ENCODE measurements at regions not wholly inside any gene's neighbourhood (a gene's known extent, or its start where the extent isn't known, plus 50 kb on each side); places are given as distances from the start of the nearest gene placed in this dataset.

GRCh38 chr5:144086295-144086694 lies 84.2 kb downstream of the YIPF5 start:
- TF ChIP-seq BACH2 (CRISPR knock-in tag; IDR thresholded peaks at IDR 0.05; ENCODE audit: borderline replicate concordance) = no peak
- TF ChIP-seq ZNF565 (CRISPR knock-in tag; conservative IDR thresholded peaks at IDR 0.05; ENCODE audit: low read depth) = no peak
- TF ChIP-seq ZFP30 (CRISPR knock-in tag; IDR thresholded peaks at IDR 0.05) = no peak
- no peak for TF ChIP-seq PPARA (CRISPR knock-in tag; IDR thresholded peaks at IDR 0.05; ENCODE audit: borderline replicate concordance)
- TF ChIP-seq, protein P1, sequence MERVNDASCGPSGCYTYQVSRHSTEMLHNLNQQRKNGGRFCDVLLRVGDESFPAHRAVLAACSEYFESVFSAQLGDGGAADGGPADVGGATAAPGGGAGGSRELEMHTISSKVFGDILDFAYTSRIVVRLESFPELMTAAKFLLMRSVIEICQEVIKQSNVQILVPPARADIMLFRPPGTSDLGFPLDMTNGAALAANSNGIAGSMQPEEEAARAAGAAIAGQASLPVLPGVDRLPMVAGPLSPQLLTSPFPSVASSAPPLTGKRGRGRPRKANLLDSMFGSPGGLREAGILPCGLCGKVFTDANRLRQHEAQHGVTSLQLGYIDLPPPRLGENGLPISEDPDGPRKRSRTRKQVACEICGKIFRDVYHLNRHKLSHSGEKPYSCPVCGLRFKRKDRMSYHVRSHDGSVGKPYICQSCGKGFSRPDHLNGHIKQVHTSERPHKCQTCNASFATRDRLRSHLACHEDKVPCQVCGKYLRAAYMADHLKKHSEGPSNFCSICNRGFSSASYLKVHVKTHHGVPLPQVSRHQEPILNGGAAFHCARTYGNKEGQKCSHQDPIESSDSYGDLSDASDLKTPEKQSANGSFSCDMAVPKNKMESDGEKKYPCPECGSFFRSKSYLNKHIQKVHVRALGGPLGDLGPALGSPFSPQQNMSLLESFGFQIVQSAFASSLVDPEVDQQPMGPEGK (CRISPR knock-in tag; IDR thresholded peaks at IDR 0.05; ENCODE audit: borderline replicate concordance) = no peak
- no peak for TF ChIP-seq CREB5 (CRISPR knock-in tag; IDR thresholded peaks at IDR 0.05; ENCODE audit: low read depth)
- no peak for TF ChIP-seq GLIS3 (CRISPR knock-in tag; IDR thresholded peaks at IDR 0.05)
- no peak for TF ChIP-seq CSDC2 (CRISPR knock-in tag; IDR thresholded peaks at IDR 0.05)
- TF ChIP-seq, protein P2, sequence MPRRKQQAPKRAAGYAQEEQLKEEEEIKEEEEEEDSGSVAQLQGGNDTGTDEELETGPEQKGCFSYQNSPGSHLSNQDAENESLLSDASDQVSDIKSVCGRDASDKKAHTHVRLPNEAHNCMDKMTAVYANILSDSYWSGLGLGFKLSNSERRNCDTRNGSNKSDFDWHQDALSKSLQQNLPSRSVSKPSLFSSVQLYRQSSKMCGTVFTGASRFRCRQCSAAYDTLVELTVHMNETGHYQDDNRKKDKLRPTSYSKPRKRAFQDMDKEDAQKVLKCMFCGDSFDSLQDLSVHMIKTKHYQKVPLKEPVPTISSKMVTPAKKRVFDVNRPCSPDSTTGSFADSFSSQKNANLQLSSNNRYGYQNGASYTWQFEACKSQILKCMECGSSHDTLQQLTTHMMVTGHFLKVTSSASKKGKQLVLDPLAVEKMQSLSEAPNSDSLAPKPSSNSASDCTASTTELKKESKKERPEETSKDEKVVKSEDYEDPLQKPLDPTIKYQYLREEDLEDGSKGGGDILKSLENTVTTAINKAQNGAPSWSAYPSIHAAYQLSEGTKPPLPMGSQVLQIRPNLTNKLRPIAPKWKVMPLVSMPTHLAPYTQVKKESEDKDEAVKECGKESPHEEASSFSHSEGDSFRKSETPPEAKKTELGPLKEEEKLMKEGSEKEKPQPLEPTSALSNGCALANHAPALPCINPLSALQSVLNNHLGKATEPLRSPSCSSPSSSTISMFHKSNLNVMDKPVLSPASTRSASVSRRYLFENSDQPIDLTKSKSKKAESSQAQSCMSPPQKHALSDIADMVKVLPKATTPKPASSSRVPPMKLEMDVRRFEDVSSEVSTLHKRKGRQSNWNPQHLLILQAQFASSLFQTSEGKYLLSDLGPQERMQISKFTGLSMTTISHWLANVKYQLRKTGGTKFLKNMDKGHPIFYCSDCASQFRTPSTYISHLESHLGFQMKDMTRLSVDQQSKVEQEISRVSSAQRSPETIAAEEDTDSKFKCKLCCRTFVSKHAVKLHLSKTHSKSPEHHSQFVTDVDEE (CRISPR knock-in tag; IDR thresholded peaks at IDR 0.05) = no peak
- TF ChIP-seq TCF4 (CRISPR knock-in tag; IDR thresholded peaks at IDR 0.05; ENCODE audit: borderline replicate concordance) = no peak
- no peak for TF ChIP-seq ZNF8 (CRISPR knock-in tag; IDR thresholded peaks at IDR 0.05)
- no peak for TF ChIP-seq OSR1 (CRISPR knock-in tag; IDR thresholded peaks at IDR 0.05)
- TF ChIP-seq, protein P3, sequence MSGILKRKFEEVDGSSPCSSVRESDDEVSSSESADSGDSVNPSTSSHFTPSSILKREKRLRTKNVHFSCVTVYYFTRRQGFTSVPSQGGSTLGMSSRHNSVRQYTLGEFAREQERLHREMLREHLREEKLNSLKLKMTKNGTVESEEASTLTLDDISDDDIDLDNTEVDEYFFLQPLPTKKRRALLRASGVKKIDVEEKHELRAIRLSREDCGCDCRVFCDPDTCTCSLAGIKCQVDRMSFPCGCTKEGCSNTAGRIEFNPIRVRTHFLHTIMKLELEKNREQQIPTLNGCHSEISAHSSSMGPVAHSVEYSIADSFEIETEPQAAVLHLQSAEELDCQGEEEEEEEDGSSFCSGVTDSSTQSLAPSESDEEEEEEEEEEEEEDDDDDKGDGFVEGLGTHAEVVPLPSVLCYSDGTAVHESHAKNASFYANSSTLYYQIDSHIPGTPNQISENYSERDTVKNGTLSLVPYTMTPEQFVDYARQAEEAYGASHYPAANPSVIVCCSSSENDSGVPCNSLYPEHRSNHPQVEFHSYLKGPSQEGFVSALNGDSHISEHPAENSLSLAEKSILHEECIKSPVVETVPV (CRISPR knock-in tag; IDR thresholded peaks at IDR 0.05) = no peak
- no peak for TF ChIP-seq ZNF70 (CRISPR knock-in tag; IDR thresholded peaks at IDR 0.05)

DNA sequence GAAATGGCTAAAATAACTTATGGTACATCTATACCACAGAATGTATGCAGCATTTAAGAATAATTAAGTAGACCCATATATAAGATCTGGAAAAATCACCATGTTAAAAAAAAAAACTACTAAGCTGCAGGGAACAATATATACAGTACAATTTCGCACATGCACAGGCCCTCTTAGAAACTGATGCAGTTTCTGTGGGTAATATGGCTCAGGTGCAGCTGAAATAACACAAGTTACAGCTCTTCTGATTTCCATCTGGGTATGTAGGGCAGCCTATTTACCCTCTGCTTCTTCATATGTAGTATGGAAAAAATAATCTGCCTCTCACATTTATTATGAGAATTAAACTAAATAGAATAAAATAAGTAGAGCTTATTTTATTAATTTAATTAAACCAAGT lies 82.9 kb downstream of the YIPF5 start:
- TF ChIP-seq OSR1 (CRISPR knock-in tag; IDR thresholded peaks at IDR 0.05) (no peak), ESRRG (CRISPR knock-in tag; IDR thresholded peaks at IDR 0.05) (no peak), CREB5 (CRISPR knock-in tag; IDR thresholded peaks at IDR 0.05; ENCODE audit: low read depth) (no peak), ZFP30 (CRISPR knock-in tag; IDR thresholded peaks at IDR 0.05) (no peak), ZNF565 (CRISPR knock-in tag; conservative IDR thresholded peaks at IDR 0.05; ENCODE audit: low read depth) (no peak), GLIS3 (CRISPR knock-in tag; IDR thresholded peaks at IDR 0.05) (no peak), RARB (CRISPR knock-in tag; IDR thresholded peaks at IDR 0.05) (no peak)
- ATAC-seq = no peak

More at GRCh38 chr5:144086295-144086694, 84.2 kb downstream of the YIPF5 start:
- ATAC-seq = no peak

DNA sequence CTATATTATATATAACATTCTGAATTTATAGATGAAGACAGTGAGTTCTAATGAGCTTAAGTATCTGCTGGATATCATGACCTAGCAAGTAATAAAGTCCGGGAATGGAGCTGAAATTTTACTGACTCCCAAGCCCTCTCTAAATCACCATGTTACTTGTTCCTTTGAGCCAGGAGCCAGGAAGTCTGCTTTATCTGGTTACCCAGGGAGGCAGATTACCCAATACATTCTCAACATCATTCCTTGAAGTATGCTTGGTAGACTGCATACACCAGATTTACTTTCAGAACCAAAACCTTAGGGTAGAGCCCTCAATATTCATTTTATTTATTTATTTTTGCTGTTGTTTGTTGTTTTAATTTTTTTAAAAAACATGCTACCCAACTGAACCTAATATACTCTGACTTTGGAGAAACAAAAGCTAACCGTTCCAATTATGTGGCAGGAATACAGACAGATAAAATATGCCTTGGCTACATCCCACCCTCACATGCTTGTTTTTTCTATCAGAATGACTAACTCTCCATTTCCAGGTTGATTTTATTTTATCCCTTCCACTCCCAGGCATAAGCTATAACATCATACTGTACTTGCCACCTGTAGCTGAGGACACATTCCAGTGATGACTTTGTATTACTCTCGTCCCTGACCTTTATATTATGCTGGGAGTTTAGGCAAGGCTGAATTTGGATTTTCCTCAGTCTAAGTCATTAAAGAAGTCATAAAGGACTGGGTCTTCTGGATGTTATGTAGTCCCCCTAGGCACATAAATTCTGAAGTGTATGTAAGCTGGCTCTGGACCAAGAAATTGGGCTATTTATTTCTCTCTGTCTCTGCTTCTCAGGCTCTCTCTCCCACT lies 82.0 kb downstream of the YIPF5 start:
- ATAC-seq = peak; percentile 37
- TF ChIP-seq GLIS3 (CRISPR knock-in tag; IDR thresholded peaks at IDR 0.05) = no peak
- TF ChIP-seq ZNF565 (CRISPR knock-in tag; conservative IDR thresholded peaks at IDR 0.05; ENCODE audit: low read depth) = no peak
- TF ChIP-seq PPARA (CRISPR knock-in tag; IDR thresholded peaks at IDR 0.05; ENCODE audit: borderline replicate concordance) = no peak
- no peak for TF ChIP-seq ZNF70 (CRISPR knock-in tag; IDR thresholded peaks at IDR 0.05)
- TF ChIP-seq ARNTL (CRISPR knock-in tag; IDR thresholded peaks at IDR 0.05; ENCODE audit: borderline replicate concordance, low read depth) = no peak
- no peak for TF ChIP-seq CREB5 (CRISPR knock-in tag; IDR thresholded peaks at IDR 0.05; ENCODE audit: low read depth)
- TF ChIP-seq ZFP3 (CRISPR knock-in tag; IDR thresholded peaks at IDR 0.05) = no peak
- TF ChIP-seq, protein P3 (CRISPR knock-in tag; IDR thresholded peaks at IDR 0.05) = no peak
- no peak for TF ChIP-seq ZNF8 (CRISPR knock-in tag; IDR thresholded peaks at IDR 0.05)
- TF ChIP-seq CSDC2 (CRISPR knock-in tag; IDR thresholded peaks at IDR 0.05) = no peak
